ENCODE measurements at regions not wholly inside any gene's neighbourhood (a gene's known extent, or its start where the extent isn't known, plus 50 kb on each side); places are given as distances from the start of the nearest gene placed in this dataset.
"Not testable (repeated sequence)": the region's sequence is repeated elsewhere in the genome, so short reads cannot be mapped to it uniquely, and the experiment has no call there.

- DNase-seq (ENCODE audit: low read depth), result no peak
Measured at GRCh38 chr3:8143186-8143585, 358.4 kb upstream of the LMCD1 start.

GRCh38 chr3:8145661-8146060, 356.0 kb upstream of the LMCD1 start:
- no peak for DNase-seq (ENCODE audit: low read depth)

- no peak for DNase-seq (ENCODE audit: low read depth)
Measured at GRCh38 chr3:8147711-8148110, 353.9 kb upstream of the LMCD1 start.

- no peak for DNase-seq (ENCODE audit: low read depth)
Measured at GRCh38 chr3:8152821-8153418, 348.7 kb upstream of the LMCD1 start.

- DNase-seq (ENCODE audit: low read depth), result no peak
Measured at GRCh38 chr3:8153800-8154199, 347.8 kb upstream of the LMCD1 start.

GRCh38 chr3:8154617-8155016, 347.0 kb upstream of the LMCD1 start:
- DNase-seq (ENCODE audit: low read depth), result no peak

- DNase-seq (ENCODE audit: low read depth), result no peak
Measured at GRCh38 chr3:8156138-8156537, 345.5 kb upstream of the LMCD1 start.

- no peak for DNase-seq (ENCODE audit: low read depth)
Measured at GRCh38 chr3:8156831-8157230, 344.8 kb upstream of the LMCD1 start.

- DNase-seq (ENCODE audit: low read depth), result no peak
Measured at GRCh38 chr3:8157640-8158039, 344.0 kb upstream of the LMCD1 start.

GRCh38 chr3:8164145-8164544, 337.5 kb upstream of the LMCD1 start:
- DNase-seq (ENCODE audit: low read depth), result no peak

GRCh38 chr3:8166014-8166413, 335.6 kb upstream of the LMCD1 start:
- no peak for DNase-seq (ENCODE audit: low read depth)

GRCh38 chr3:8170971-8171508, 330.6 kb upstream of the LMCD1 start:
- DNase-seq (ENCODE audit: low read depth), result no peak

GRCh38 chr3:8173892-8174291, 327.7 kb upstream of the LMCD1 start:
- no peak for DNase-seq (ENCODE audit: low read depth)

GRCh38 chr3:8176759-8177483, 324.7 kb upstream of the LMCD1 start:
- DNase-seq (ENCODE audit: low read depth), result not testable (repeated sequence)

GRCh38 chr3:8178516-8178915, 323.1 kb upstream of the LMCD1 start:
- DNase-seq (ENCODE audit: low read depth), result not testable (repeated sequence)

GRCh38 chr3:8182904-8183303, 318.7 kb upstream of the LMCD1 start:
- no peak for DNase-seq (ENCODE audit: low read depth)

- no peak for DNase-seq (ENCODE audit: low read depth)
Measured at GRCh38 chr3:8183627-8184026, 318.0 kb upstream of the LMCD1 start.

GRCh38 chr3:8186213-8186612, 315.4 kb upstream of the LMCD1 start:
- DNase-seq (ENCODE audit: low read depth), result no peak

- no peak for DNase-seq (ENCODE audit: low read depth)
Measured at GRCh38 chr3:8187996-8188395, 313.6 kb upstream of the LMCD1 start.

GRCh38 chr3:8189051-8189450, 312.6 kb upstream of the LMCD1 start:
- DNase-seq (ENCODE audit: low read depth), result no peak

GRCh38 chr3:8191406-8191805, 310.2 kb upstream of the LMCD1 start:
- no peak for DNase-seq (ENCODE audit: low read depth)

- DNase-seq (ENCODE audit: low read depth), result no peak
Measured at GRCh38 chr3:8197384-8197783, 304.2 kb upstream of the LMCD1 start.

GRCh38 chr3:8198605-8199004, 303.0 kb upstream of the LMCD1 start:
- DNase-seq (ENCODE audit: low read depth), result no peak

GRCh38 chr3:8200996-8201395, 300.6 kb upstream of the LMCD1 start:
- no peak for DNase-seq (ENCODE audit: low read depth)
